OCI-LY3 (cell line): ENCODE measurements at regions not wholly inside any gene's neighbourhood (a gene's known extent, or its start where the extent isn't known, plus 50 kb on each side); places are given as distances from the start of the nearest gene placed in this dataset.

Experiments used
- EZH2phosphoT487 ChIP-seq: fragments of 200-600 bp; shearing (Covaris generic); IDR thresholded peaks from 2 replicates; pipeline ENCODE4 v1.6.1; 2018; ENCODE audit warnings: antibody characterized with exemption, mixed run types, low read depth
- TF ChIP-seq, protein P1 (sequence below): fragments of 200-600, 300-600 bp; sonication (generic); IDR thresholded peaks from 2 replicates; pipeline ENCODE4 v1.5.1; 2014; ENCODE audit warnings: antibody characterized with exemption, low read length, low read depth

DNA sequence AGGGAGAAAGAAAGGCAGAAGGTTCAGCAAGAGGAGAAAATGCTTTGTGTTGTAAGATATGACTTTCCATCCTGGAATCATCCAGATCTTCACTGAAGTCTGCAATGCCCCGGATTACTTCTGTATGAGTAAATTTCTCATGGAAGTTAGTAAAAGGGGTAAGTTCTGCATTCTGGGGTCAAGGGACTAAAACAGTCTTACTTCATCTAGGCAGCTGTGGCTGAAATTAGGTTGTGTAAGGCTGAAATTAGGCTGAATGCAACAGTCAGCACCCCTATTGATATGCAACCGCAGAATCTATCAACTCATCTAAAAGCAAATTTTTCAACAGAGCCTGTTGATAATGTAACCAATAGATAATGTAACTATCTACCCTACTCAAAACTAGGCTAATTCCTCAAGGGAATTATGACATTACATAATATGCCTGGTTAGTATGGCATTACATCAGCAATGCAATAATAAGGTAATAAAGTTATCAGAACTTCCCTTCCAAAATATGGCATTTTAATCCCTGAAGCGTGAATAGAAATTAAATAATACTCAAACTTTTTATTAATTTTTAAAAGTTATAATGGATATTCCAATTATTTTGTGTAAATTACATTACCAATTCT lies 671.7 kb upstream of the CITED2 start:
- TF ChIP-seq, protein P1, sequence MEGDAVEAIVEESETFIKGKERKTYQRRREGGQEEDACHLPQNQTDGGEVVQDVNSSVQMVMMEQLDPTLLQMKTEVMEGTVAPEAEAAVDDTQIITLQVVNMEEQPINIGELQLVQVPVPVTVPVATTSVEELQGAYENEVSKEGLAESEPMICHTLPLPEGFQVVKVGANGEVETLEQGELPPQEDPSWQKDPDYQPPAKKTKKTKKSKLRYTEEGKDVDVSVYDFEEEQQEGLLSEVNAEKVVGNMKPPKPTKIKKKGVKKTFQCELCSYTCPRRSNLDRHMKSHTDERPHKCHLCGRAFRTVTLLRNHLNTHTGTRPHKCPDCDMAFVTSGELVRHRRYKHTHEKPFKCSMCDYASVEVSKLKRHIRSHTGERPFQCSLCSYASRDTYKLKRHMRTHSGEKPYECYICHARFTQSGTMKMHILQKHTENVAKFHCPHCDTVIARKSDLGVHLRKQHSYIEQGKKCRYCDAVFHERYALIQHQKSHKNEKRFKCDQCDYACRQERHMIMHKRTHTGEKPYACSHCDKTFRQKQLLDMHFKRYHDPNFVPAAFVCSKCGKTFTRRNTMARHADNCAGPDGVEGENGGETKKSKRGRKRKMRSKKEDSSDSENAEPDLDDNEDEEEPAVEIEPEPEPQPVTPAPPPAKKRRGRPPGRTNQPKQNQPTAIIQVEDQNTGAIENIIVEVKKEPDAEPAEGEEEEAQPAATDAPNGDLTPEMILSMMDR, result no peak
- TF ChIP-seq EZH2phosphoT487, result no peak
